GM19455 (cell line): ENCODE measurements at regions not wholly inside any gene's neighbourhood (a gene's known extent, or its start where the extent isn't known, plus 50 kb on each side); places are given as distances from the start of the nearest gene placed in this dataset.

Experiments used
- ATAC-seq: cut with Tn5 transposase; IDR thresholded peaks from one replicate; pipeline ENCODE4 v1.9.1; 2021; ENCODE audit not compliant: unreplicated experiment

DNA sequence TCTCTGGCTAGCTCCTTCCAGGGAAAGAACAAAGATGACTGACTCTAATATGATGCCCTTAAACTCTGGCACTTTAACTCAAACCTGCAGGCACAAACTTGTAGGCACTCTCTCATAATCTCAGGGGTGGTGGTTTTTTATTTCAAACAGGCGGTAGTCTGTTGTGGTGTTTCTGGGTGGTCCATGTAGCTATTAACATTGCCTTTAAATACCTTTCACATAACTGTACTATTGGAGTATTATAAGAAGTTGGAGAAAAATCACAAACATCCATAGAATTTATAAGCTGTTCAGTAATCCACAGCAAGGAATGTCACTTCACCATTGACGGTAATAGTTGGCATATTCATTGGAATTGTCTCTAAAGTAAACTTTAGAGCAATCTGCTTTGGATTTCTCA, 204.2 kb upstream of the PDE5A start:
- ATAC-seq, result no peak

DNA sequence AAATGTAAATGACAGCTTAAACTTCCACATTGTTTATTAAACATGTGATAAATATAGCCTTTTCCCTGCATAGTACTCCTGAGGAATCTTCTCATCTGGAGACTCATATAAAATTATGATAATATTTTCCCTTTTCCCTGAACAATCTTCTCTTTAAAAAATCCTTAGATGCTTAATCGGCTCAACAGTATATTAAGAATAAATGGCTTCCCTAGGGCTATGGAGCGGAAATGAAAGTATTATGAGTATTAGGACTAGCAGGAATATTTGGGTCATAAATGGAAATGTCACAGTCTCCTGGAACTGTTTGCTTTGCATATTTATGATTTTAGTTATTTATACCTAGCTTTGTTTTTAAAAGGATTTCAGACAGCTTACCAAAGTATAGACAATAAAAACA, 200.7 kb upstream of the PDE5A start:
- no peak for ATAC-seq

GRCh38 chr4:119825696-119826095, 197.1 kb upstream of the PDE5A start:
- ATAC-seq, result no peak

DNA sequence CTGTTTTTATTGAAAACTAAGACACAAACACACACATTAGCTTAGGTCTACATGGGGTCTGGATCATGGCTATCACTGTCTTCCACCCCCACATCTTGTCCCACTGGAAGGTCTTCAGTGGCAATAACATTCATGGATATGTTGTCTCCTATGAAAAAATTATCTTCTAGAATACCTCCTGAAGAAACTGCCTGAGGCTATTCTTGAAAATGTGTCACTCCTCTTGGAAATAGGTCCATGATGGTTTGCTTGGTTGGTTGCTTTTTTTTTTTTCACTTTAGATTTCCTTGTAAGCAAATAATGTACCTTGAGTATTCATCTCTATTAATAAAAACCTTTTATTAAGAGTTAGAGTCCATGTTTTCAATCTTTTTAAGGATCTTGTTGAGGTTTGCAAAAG, 195.3 kb upstream of the PDE5A start:
- no peak for ATAC-seq

GRCh38 chr4:119823045-119823444, 194.4 kb upstream of the PDE5A start:
- ATAC-seq, result no peak

DNA sequence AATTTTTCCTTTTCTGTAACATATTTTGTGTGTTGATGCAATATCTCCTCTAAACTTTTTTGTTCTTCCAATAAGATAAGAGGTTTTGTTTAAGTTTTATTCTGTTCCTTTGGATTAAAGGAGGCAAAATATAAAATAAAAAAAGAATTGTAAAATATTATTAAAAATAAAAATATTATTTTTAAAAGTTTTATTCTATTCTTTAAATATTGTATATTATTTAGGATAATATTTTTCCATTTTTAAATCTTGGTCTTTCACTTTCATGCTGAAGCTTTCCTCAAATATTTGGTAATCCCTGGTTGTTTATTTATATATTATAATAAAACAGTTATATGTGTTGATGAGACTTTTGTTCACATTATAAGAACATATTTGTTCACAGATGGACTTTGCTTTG, 187.9 kb upstream of the PDE5A start:
- ATAC-seq, result no peak

GRCh38 chr4:119810001-119810400, 181.4 kb upstream of the PDE5A start:
- no peak for ATAC-seq

DNA sequence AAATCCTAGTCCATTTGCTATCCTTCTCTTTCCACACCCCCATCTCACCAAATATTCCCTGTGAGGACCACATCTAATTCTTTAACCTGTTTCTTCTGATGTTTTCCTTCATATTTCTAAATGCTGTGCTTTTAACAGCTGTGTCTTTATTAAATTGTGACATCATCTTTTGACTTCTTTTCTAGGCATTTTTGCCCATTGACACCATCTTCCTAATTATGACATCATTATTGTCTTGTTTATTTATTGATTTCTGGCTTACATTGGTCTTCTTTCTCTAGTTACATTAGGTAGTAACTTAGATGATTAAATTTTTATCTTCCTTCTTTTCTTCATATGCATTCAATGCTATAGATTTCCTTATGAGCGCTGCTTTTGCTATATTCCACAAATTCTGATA, 175.8 kb upstream of the PDE5A start:
- ATAC-seq, result no peak

DNA sequence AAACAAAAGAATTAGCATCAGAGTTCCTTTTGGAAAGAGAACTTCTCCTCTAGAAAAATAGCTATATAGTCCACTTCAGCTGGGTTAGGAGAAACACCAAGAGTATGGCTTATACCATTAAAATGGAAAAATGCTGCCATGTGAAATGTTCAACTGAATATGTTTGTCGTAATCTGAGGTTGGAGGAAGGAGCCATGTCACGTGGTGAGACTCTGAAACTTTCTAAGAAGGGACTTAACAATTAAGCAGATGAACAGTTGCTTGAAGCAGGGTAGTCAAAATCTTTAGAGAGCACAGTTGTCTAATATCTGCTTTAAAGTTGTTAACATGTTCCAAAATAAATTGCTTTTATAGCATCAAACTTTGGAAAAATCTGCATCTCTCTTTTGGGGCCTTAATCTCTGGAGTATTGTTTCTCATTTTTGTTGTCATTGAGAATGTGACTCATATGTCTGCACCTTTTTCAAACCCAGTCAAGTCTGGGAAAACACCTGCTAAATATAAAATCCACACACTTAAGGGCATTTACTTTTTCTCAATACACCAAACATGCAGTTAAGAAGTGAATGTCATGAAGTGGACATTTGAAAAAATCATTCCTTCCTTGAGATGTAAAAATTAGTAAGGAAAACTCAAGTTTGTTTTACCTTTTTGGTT, 168.8 kb upstream of the PDE5A start:
- no peak for ATAC-seq

GRCh38 chr4:119795986-119796578, 167.5 kb upstream of the PDE5A start:
- ATAC-seq, result no peak

DNA sequence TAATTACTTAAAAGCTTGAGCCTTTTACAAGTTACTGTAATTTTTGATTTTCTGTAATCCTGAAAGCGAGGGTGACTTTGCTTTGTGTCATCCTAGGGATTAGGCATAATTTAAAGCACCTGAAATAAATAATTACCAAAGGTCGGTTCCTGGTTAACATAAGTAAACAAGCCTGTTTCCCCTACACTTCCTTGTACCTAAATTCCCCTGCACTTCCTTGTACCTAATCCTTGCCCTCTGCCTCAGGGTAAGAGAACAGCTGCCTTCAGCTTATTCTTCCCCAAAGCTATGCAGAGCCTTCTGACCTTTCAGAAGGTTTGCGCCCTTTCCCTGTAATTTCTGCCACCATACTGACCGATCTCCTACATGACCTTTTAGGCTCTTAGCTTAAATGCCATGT, 166.1 kb upstream of the PDE5A start:
- ATAC-seq, result no peak

GRCh38 chr4:119794113-119794512, 165.5 kb upstream of the PDE5A start:
- ATAC-seq, result no peak

DNA sequence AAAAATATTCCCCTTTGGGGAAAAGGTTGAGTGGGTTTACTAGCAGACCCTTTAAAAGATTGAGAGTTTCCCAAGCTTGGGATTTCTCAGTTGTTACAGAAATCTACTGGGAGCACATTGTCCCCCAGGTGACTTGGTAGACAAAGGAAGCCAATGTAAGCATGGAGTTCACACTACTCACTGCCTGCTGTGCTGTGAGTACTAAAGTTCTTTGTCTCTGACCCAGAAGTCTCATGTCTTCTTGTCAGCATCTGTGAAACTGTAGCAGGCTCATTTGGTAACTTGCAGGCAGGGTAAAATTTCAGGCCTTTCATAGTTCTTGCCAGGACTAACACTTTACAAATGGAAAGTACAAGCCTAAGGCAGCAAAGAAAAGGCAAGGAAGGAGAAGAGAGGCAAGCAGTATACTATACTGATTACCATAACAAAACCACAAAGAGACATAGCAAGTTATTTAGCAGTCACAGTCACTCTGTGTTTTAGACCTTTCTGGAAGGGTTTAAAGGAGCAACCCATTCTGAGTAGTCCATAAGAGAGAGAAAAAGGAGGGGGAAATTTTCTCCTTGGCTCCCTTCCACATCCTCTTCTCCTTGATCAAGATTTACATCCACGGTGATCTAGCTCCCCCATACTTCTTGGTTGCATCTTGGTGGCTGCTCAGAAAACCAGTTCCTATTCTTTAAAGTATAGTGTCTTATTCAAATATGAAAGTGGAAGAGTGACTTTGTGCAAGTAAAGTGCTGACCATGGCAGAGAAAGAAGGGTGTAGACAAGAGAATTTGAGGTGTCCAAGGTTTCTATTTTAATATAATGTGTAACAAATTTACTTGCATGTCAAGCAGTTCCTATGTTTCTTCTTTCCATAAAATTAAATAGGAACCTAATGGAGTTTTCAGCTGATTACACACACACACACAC, 160.0 kb upstream of the PDE5A start:
- no peak for ATAC-seq

- no peak for ATAC-seq
These were observed 157.4 kb upstream of the PDE5A start for GRCh38 chr4:119785963-119786362.

GRCh38 chr4:119783189-119783983, 154.8 kb upstream of the PDE5A start:
- ATAC-seq, result no peak

DNA sequence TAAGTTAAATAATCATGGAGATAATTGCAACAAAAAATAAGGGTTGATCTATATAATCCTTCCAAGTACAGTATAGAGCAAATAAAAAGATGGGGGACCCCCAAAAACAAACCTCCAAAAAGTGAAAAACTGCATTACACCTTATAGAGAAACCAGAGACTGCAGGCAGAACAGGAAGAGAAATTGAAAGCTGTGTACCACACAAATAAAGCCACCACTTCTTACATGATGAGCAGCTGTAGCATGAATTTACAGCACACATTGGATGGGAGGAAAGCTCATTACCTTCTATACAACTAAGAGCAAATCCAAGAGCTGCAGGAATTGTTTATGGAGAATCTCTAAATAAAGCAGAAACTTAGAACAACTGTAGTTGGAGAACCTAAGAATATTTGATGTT, 152.4 kb upstream of the PDE5A start:
- ATAC-seq, result no peak

DNA sequence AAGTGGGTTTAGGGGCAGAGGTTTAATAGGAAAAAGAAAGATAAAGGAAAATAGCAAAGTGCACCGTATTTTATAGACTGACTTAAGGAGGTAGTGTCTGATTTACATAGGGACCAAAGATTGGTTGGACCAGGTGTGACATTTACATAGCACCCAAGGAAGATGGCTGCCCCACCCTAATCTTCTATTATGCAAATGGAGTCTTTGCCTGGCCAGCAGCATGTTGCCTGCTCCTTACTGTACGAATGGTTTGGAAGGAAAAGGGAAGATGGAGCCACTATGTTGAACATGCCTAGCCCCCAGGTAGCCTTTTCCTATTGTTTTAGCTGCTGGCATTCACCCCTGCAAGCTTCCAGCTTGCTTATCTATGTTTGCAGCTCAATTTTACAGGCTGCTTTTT, 146.2 kb upstream of the PDE5A start:
- ATAC-seq, result no peak

DNA sequence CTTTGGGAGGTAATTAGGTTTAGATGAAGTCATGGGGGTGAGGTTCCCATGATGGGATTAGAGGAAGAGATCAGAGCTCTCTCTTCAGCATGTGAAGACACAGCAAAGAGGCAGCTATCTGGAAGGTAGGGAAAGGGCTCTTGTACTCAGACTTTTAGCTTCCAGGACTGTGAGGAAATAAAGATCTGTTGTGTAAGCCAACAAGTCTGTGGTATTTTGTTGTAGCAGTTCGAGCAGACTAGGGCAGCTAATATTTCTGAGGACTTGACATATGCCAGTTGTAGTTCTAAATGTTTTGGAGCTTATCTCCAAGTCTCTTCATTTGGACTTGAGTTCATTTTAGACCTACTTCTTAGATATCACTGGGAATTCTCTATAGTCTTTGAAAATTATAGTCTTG, 137.3 kb upstream of the PDE5A start:
- ATAC-seq, result no peak

DNA sequence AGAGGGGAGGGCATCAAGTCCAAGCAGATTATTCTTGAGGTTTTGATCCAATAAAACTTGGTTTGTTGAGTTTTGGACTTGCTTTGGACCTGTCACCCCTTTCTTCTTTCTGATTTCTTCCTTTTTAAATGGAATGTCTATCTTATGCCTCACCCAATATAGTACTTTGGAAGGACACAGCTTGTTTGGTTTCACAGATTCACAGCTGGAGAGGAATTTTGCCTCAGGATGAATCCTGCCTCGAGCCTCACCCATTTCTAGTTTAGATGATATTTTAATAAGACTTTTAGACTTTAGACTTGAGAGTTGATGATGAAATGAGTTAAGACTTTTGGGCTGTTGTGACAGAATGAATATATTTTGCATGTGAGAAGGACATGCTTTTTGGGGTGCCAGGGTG, 136.9 kb upstream of the PDE5A start:
- no peak for ATAC-seq

- ATAC-seq, result no peak
These were observed 134.8 kb upstream of the PDE5A start for GRCh38 chr4:119763386-119763785.

- ATAC-seq, result no peak
These were observed 127.0 kb upstream of the PDE5A start for GRCh38 chr4:119755599-119755998.
